Epithelial cell of proximal tubule (primary cell): ENCODE measurements at regions not wholly inside any gene's neighbourhood (a gene's known extent, or its start where the extent isn't known, plus 50 kb on each side); places are given as distances from the start of the nearest gene placed in this dataset.

Experiments
- DNase-seq: peaks from one replicate; pipeline ENCODE4 v3.0.0-alpha.2; 2011; ENCODE audit warnings: low read depth
- H3K4me3 ChIP-seq: 2 replicates; pipeline ENCODE4 v1.5.1; 2011; ENCODE audit warnings: low read depth, mild to moderate bottlenecking, low read length
- CTCF ChIP-seq: conservative IDR thresholded peaks from 2 replicates; pipeline ENCODE4 v1.5.1; 2012; ENCODE audit warnings: low read depth, mild to moderate bottlenecking, low read length

- H3K4me3 ChIP-seq, result no peak overlapping the region
- TF ChIP-seq CTCF, result no peak
- DNase-seq, result no peak
These were observed 1674.7 kb upstream of the SEL1L start for GRCh38 chr14:83208341-83208740.

- DNase-seq, result no peak
- TF ChIP-seq CTCF, result peak; percentile 5
- H3K4me3 ChIP-seq, result no peak overlapping the region
These were observed 1683.8 kb upstream of the SEL1L start for GRCh38 chr14:83217492-83217891.

GRCh38 chr14:83247924-83248639 is 1714.4 kb upstream of the SEL1L start:
- no peak for DNase-seq
- no peak overlapping the region for H3K4me3 ChIP-seq
- no peak for TF ChIP-seq CTCF

GRCh38 chr14:83251402-83251801 is 1717.7 kb upstream of the SEL1L start:
- DNase-seq, result no peak
- TF ChIP-seq CTCF, result no peak
- H3K4me3 ChIP-seq, result no peak overlapping the region

GRCh38 chr14:83253870-83254269 is 1720.2 kb upstream of the SEL1L start:
- no peak for TF ChIP-seq CTCF
- no peak overlapping the region for H3K4me3 ChIP-seq
- no peak for DNase-seq

GRCh38 chr14:83255015-83255726 is 1721.5 kb upstream of the SEL1L start:
- no peak for TF ChIP-seq CTCF
- DNase-seq, result peak; percentile 2

GRCh38 chr14:83255727-83256090 is 1722.1 kb upstream of the SEL1L start:
- TF ChIP-seq CTCF, result no peak
- DNase-seq, result no peak
- H3K4me3 ChIP-seq, result no peak overlapping the region

More at GRCh38 chr14:83255015-83255726, 1721.5 kb upstream of the SEL1L start:
- no peak overlapping the region for H3K4me3 ChIP-seq
